ENCODE measurements at regions not wholly inside any gene's neighbourhood (a gene's known extent, or its start where the extent isn't known, plus 50 kb on each side); places are given as distances from the start of the nearest gene placed in this dataset.

GRCh38 chr3:23664459-23664858, 141.3 kb upstream of the UBE2E1 start:
- no peak for DNase-seq (ENCODE audit: low read depth in 2 of 2)

- no peak for DNase-seq (ENCODE audit: low read depth in 2 of 2)
Observed at GRCh38 chr3:23665741-23666140, 140.0 kb upstream of the UBE2E1 start.

- no peak for DNase-seq (ENCODE audit: low read depth in 2 of 2)
Observed at GRCh38 chr3:23666818-23667217, 138.9 kb upstream of the UBE2E1 start.

- no peak for DNase-seq (ENCODE audit: low read depth in 2 of 2)
Observed at GRCh38 chr3:23667536-23668429, 138.0 kb upstream of the UBE2E1 start.

- DNase-seq (ENCODE audit: low read depth in 2 of 2): no peak
Observed at GRCh38 chr3:23668430-23668904, 137.3 kb upstream of the UBE2E1 start.

GRCh38 chr3:23669541-23670255, 136.1 kb upstream of the UBE2E1 start:
- DNase-seq (ENCODE audit: low read depth in 2 of 2): no peak

- DNase-seq (ENCODE audit: low read depth in 2 of 2): no peak
Observed at GRCh38 chr3:23671851-23672589, 133.7 kb upstream of the UBE2E1 start.

GRCh38 chr3:23672628-23673027, 133.1 kb upstream of the UBE2E1 start:
- DNase-seq (ENCODE audit: low read depth in 2 of 2): no peak

GRCh38 chr3:23675010-23675409, 130.7 kb upstream of the UBE2E1 start:
- no peak for DNase-seq (ENCODE audit: low read depth in 2 of 2)

- DNase-seq (ENCODE audit: low read depth in 2 of 2): no peak
Observed at GRCh38 chr3:23676093-23676492, 129.7 kb upstream of the UBE2E1 start.

- no peak for DNase-seq (ENCODE audit: low read depth in 2 of 2)
Observed at GRCh38 chr3:23682646-23683045, 123.1 kb upstream of the UBE2E1 start.

- no peak for DNase-seq (ENCODE audit: low read depth in 2 of 2)
Observed at GRCh38 chr3:23685541-23686258, 120.1 kb upstream of the UBE2E1 start.

- no peak for DNase-seq (ENCODE audit: low read depth in 2 of 2)
Observed at GRCh38 chr3:23686519-23686918, 119.2 kb upstream of the UBE2E1 start.

GRCh38 chr3:23691357-23691895, 114.3 kb upstream of the UBE2E1 start:
- no peak for DNase-seq (ENCODE audit: low read depth in 2 of 2)

GRCh38 chr3:23696842-23697241, 108.9 kb upstream of the UBE2E1 start:
- DNase-seq (ENCODE audit: low read depth in 2 of 2): no peak

- DNase-seq (ENCODE audit: low read depth in 2 of 2): no peak
Observed at GRCh38 chr3:23697416-23697815, 108.3 kb upstream of the UBE2E1 start.

GRCh38 chr3:23698652-23699313, 107.0 kb upstream of the UBE2E1 start:
- no peak for DNase-seq (ENCODE audit: low read depth in 2 of 2)

GRCh38 chr3:23700616-23701015, 105.1 kb upstream of the UBE2E1 start:
- no peak for DNase-seq (ENCODE audit: low read depth in 2 of 2)

- no peak for DNase-seq (ENCODE audit: low read depth in 2 of 2)
Observed at GRCh38 chr3:23701716-23702597, 103.8 kb upstream of the UBE2E1 start.

- no peak for DNase-seq (ENCODE audit: low read depth in 2 of 2)
Observed at GRCh38 chr3:23704298-23704697, 101.5 kb upstream of the UBE2E1 start.
